ENCODE measurements at regions not wholly inside any gene's neighbourhood (a gene's known extent, or its start where the extent isn't known, plus 50 kb on each side); places are given as distances from the start of the nearest gene placed in this dataset.
"Not testable (repeated sequence)": the region's sequence is repeated elsewhere in the genome, so short reads cannot be mapped to it uniquely, and the experiment has no call there.

GRCh38 chr2:120544522-120544921 is 191.1 kb upstream of the GLI2 start:
- DNase-seq (ENCODE audit: extremely low read depth, low read depth, low spot score): no peak

GRCh38 chr2:120545007-120545406 is 190.7 kb upstream of the GLI2 start:
- not testable (repeated sequence) for DNase-seq (ENCODE audit: extremely low read depth, low read depth, low spot score)

- no peak for DNase-seq (ENCODE audit: extremely low read depth, low read depth, low spot score)
Measured at GRCh38 chr2:120545521-120546047, 190.1 kb upstream of the GLI2 start.

- no peak for DNase-seq (ENCODE audit: extremely low read depth, low read depth, low spot score)
Measured at GRCh38 chr2:120546048-120546864, 189.4 kb upstream of the GLI2 start.

GRCh38 chr2:120546865-120547390 is 188.7 kb upstream of the GLI2 start:
- no peak for DNase-seq (ENCODE audit: extremely low read depth, low read depth, low spot score)

- no peak for DNase-seq (ENCODE audit: extremely low read depth, low read depth, low spot score)
Measured at GRCh38 chr2:120547662-120548061, 188.0 kb upstream of the GLI2 start.

- no peak for DNase-seq (ENCODE audit: extremely low read depth, low read depth, low spot score)
Measured at GRCh38 chr2:120548627-120549608, 186.8 kb upstream of the GLI2 start.

GRCh38 chr2:120549841-120550240 is 185.8 kb upstream of the GLI2 start:
- no peak for DNase-seq (ENCODE audit: extremely low read depth, low read depth, low spot score)

GRCh38 chr2:120550282-120550681 is 185.4 kb upstream of the GLI2 start:
- no peak for DNase-seq (ENCODE audit: extremely low read depth, low read depth, low spot score)

GRCh38 chr2:120550893-120551446 is 184.7 kb upstream of the GLI2 start:
- no peak for DNase-seq (ENCODE audit: extremely low read depth, low read depth, low spot score)

GRCh38 chr2:120551522-120551921 is 184.1 kb upstream of the GLI2 start:
- DNase-seq (ENCODE audit: extremely low read depth, low read depth, low spot score): no peak

- DNase-seq (ENCODE audit: extremely low read depth, low read depth, low spot score): no peak
Measured at GRCh38 chr2:120552079-120552478, 183.6 kb upstream of the GLI2 start.

GRCh38 chr2:120552800-120553481 is 182.7 kb upstream of the GLI2 start:
- DNase-seq (ENCODE audit: extremely low read depth, low read depth, low spot score): peak; percentile 96

- no peak for DNase-seq (ENCODE audit: extremely low read depth, low read depth, low spot score)
Measured at GRCh38 chr2:120554625-120555032, 181.0 kb upstream of the GLI2 start.

GRCh38 chr2:120555092-120555491 is 180.6 kb upstream of the GLI2 start:
- DNase-seq (ENCODE audit: extremely low read depth, low read depth, low spot score): no peak

GRCh38 chr2:120556911-120557310 is 178.8 kb upstream of the GLI2 start:
- DNase-seq (ENCODE audit: extremely low read depth, low read depth, low spot score): no peak

GRCh38 chr2:120558847-120559246 is 176.8 kb upstream of the GLI2 start:
- DNase-seq (ENCODE audit: extremely low read depth, low read depth, low spot score): no peak

GRCh38 chr2:120559401-120559800 is 176.3 kb upstream of the GLI2 start:
- DNase-seq (ENCODE audit: extremely low read depth, low read depth, low spot score): no peak

GRCh38 chr2:120560330-120560729 is 175.3 kb upstream of the GLI2 start:
- no peak for DNase-seq (ENCODE audit: extremely low read depth, low read depth, low spot score)

GRCh38 chr2:120561379-120562035 is 174.2 kb upstream of the GLI2 start:
- DNase-seq (ENCODE audit: extremely low read depth, low read depth, low spot score): no peak

All from glomerular endothelial cell (primary cell).